GM12878 (cell line): ENCODE measurements at regions not wholly inside any gene's neighbourhood (a gene's known extent, or its start where the extent isn't known, plus 50 kb on each side); places are given as distances from the start of the nearest gene placed in this dataset.

Source experiments
- ATAC-seq: fragments of 200-7000 bp; cut with Tn5 transposase; 3 replicates; pipeline ENCODE4 v1.9.1; 2020; ENCODE audit warnings: mild to moderate bottlenecking, moderate library complexity
- BruUV-seq: library from RNA; stranded (reverse); fragments of 400-500 nt; replicated peaks from 2 replicates; lab custom pipeline; 2021; lab: Mats Ljungman, UMichigan
- CTCF ChIA-PET: fragments of 300-600 bp; sonication (Branson Sonifier 250); formaldehyde crosslinking; extraction: SDS; loops from one replicate; lab custom pipeline; 2021; ENCODE audit warnings: inconsistent platforms; lab: Yijun Ruan, JAX
- POLR2A ChIA-PET: fragments of 350-600 bp; formaldehyde crosslinking; extraction: SDS; loops from one replicate; lab custom pipeline; 2021; ENCODE audit warnings: inconsistent platforms; lab: Charles Lee
- RAD21 ChIA-PET: fragments of 300-600 bp; sonication (Branson Sonifier 250); formaldehyde crosslinking; loops from one replicate; lab custom pipeline; 2023; ENCODE audit warnings: antibody characterized with exemption; ENCODE audit not compliant: unreplicated experiment; lab: Charles Lee
- SMC1A ChIA-PET: fragments of 300-600 bp; sonication (Branson Sonifier 250); formaldehyde crosslinking; loops from one replicate; lab custom pipeline; 2023; ENCODE audit not compliant: unreplicated experiment, uncharacterized antibody; lab: Charles Lee
- DNase-seq: peaks from one replicate; pipeline ENCODE4 v3.0.0-alpha.2; 2011; ENCODE audit warnings: low read depth, low spot score
- FAIRE-seq: peaks from 3 replicates; lab custom pipeline; 2011; peaks lifted over from hg19 to GRCh38; lab: Jason Lieb, UNC
- H2AFZ ChIP-seq: 2 replicates; pipeline ENCODE4 v1.6.0; 2011; ENCODE audit warnings: low read depth, low read length, control low read depth; ENCODE audit not compliant: control insufficient read depth
- H3K27ac ChIP-seq: 2 replicates; pipeline ENCODE4 v1.5.1; 2011; ENCODE audit warnings: control low read depth; ENCODE audit not compliant: control insufficient read depth, insufficient read depth
- H3K27me3 ChIP-seq, 2 experiments: replicated peaks in 1 of 2; 2 replicates each; pipeline versions ENCODE4 v1.6.0 to v1.6.1; 2011; ENCODE audit warnings: low read length in 1 of 2; ENCODE audit not compliant: control insufficient read depth in 2 of 2, insufficient read depth in 2 of 2
- H3K36me3 ChIP-seq, 2 experiments: 2 replicates each; pipeline ENCODE4 v1.5.1; 2011; ENCODE audit warnings: low read length in 1 of 2; ENCODE audit not compliant: control insufficient read depth in 2 of 2, insufficient read depth in 2 of 2
- H3K4me1 ChIP-seq: 2 replicates; pipeline ENCODE4 v1.6.1; 2011; ENCODE audit warnings: mild to moderate bottlenecking, low read length, moderate library complexity, mixed read lengths; ENCODE audit not compliant: control insufficient read depth, insufficient read depth
- H3K4me2 ChIP-seq: 2 replicates; pipeline ENCODE4 v1.6.0; 2011; ENCODE audit warnings: control low read depth; ENCODE audit not compliant: control insufficient read depth, insufficient read depth
- H3K4me3 ChIP-seq: fragments of 200-600 bp; sonication (generic); 2 replicates; pipeline ENCODE4 v1.5.1; 2016
- H3K79me2 ChIP-seq: 2 replicates; pipeline ENCODE4 v1.6.0; 2011; ENCODE audit warnings: low read length; ENCODE audit not compliant: control insufficient read depth, insufficient read depth
- H3K9ac ChIP-seq: 2 replicates; pipeline ENCODE4 v1.8.0; 2011; ENCODE audit warnings: low read length, control low read depth, mixed read lengths; ENCODE audit not compliant: control insufficient read depth, insufficient read depth
- H3K9me3 ChIP-seq: replicated peaks from 3 replicates; pipeline ENCODE4 v1.5.1; 2011; ENCODE audit warnings: mild to moderate bottlenecking, low read length; ENCODE audit not compliant: control insufficient read depth, insufficient read depth
- H4K20me1 ChIP-seq: 2 replicates; pipeline ENCODE4 v1.6.0; 2011; ENCODE audit not compliant: control insufficient read depth, insufficient read depth
- ASH2L ChIP-seq: fragments of 300-600, 200-600 bp; sonication (generic); IDR thresholded peaks from 2 replicates; pipeline ENCODE4 v1.6.1; 2017; ENCODE audit warnings: low read depth, mild to moderate bottlenecking, borderline replicate concordance
- CHD2 ChIP-seq: IDR thresholded peaks from 2 replicates; pipeline ENCODE4 v1.6.1; 2011; ENCODE audit warnings: low read depth, low read length, improper control_type of control experiment, borderline replicate concordance
- ESRRA ChIP-seq: IDR thresholded peaks from 2 replicates; pipeline ENCODE4 v1.6.1; 2012; ENCODE audit warnings: mild to moderate bottlenecking, low read length, improper control_type of control experiment
- PKNOX1 ChIP-seq: fragments of 450-650 bp; IDR thresholded peaks from 2 replicates; pipeline ENCODE4 v1.6.1; 2016; ENCODE audit warnings: mild to moderate bottlenecking
- TCF3 ChIP-seq: IDR thresholded peaks from 2 replicates; pipeline ENCODE4 v1.6.1; 2012; ENCODE audit warnings: low read depth, mild to moderate bottlenecking, low read length, borderline replicate concordance; ENCODE audit not compliant: insufficient read depth
- USF2 ChIP-seq: IDR thresholded peaks from 2 replicates; pipeline ENCODE4 v1.6.1; 2011; ENCODE audit warnings: low read depth, low read length, improper control_type of control experiment, borderline replicate concordance
- ZBTB11 ChIP-seq: fragments of 450-650 bp; formaldehyde crosslinking; IDR thresholded peaks from 2 replicates; pipeline ENCODE4 v1.5.0; 2022; ENCODE audit warnings: mild to moderate bottlenecking, missing genetic modification characterization
- WGBS: methylation state at CpG from one replicate; pipeline ENCODE4 v1.1.6; 2016; ENCODE audit warnings: low lambda C conversion rate; ENCODE audit not compliant: insufficient replicate concordance, insufficient coverage; ENCODE audit errors: missing lambda C conversion rate; 5-methylcytosine and 5-hydroxymethylcytosine counted together
- in situ Hi-C: fragments of 300-500 bp; cut with MboI; formaldehyde crosslinking; loops from 9 replicates; pipeline ENCODE4 v1.14.3; 2018; ENCODE audit warnings: mixed read lengths
- intact Hi-C: fragments of 100-400 bp; cut with micrococcal nuclease; formaldehyde crosslinking; loops from one replicate; pipeline ENCODE4 v1.14.2; 2022; ENCODE audit not compliant: unreplicated experiment
- TF ChIP-seq, protein P1 (sequence below): fragments of 450-650 bp; IDR thresholded peaks from 2 replicates; pipeline ENCODE4 v1.6.1; 2017; ENCODE audit warnings: mild to moderate bottlenecking

DNA sequence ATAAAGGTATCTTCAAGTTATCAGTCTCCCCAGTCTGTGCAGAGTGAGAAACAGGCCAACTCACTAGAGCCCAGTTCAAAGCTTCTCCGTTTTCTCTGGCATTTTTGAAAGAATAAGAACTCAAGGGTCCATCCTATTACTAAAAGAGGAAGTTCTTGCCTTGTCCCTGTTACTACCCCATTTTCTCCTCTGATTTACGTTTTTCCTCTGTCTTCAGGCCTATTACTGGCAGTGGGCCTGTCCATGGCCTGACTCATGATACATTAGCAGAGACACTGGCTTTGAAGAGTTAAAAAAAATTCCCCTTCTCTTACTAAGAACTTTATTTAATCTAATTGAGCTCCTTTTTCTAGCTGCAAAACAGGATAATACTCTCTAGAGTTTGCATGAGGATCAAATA, 624.0 kb upstream of the KLF4 start:
- H2AFZ ChIP-seq, result no peak overlapping the region
- no peak overlapping the region for H3K27ac ChIP-seq
- TF ChIP-seq USF2, result no peak

GRCh38 chr9:108109927-108110690, 620.5 kb upstream of the KLF4 start:
- CTCF ChIA-PET, result no interaction called here
- Histone ChIP-seq H3K79me2 (no peaks in the 10 kb centered on the region), H3K27me3 (no peaks in the 10 kb centered on the region), H3K9me3 (no peaks in the 10 kb centered on the region), H3K4me3 (no peak overlapping the region), H3K4me1 (no peaks in the 10 kb centered on the region), H4K20me1 (no peaks in the 10 kb centered on the region), H3K27ac (no peak overlapping the region), H2AFZ (no peak overlapping the region), H3K36me3 (no peaks in the 10 kb centered on the region), H3K9ac (no peak overlapping the region), H3K4me2 (no peak overlapping the region)
- RAD21 ChIA-PET, result no interaction called here
- BruUV-seq, result no TSS peak
- ATAC-seq, result no peak
- intact Hi-C loops (no loop called here), in situ Hi-C loops (no loop called here)
- no peak for FAIRE-seq
- SMC1A ChIA-PET, result no interaction called here
- POLR2A ChIA-PET, result no interaction called here
- DNase-seq, result no peak
- WGBS, result 18% methylated on average over 5 of the region's 5 CpGs
- TF ChIP-seq ZBTB11 (CRISPR knock-in tag), result no peak
- TF ChIP-seq TCF3, result no peak
- no peak for TF ChIP-seq ASH2L
- TF ChIP-seq PKNOX1, result no peak
- TF ChIP-seq, protein P1, sequence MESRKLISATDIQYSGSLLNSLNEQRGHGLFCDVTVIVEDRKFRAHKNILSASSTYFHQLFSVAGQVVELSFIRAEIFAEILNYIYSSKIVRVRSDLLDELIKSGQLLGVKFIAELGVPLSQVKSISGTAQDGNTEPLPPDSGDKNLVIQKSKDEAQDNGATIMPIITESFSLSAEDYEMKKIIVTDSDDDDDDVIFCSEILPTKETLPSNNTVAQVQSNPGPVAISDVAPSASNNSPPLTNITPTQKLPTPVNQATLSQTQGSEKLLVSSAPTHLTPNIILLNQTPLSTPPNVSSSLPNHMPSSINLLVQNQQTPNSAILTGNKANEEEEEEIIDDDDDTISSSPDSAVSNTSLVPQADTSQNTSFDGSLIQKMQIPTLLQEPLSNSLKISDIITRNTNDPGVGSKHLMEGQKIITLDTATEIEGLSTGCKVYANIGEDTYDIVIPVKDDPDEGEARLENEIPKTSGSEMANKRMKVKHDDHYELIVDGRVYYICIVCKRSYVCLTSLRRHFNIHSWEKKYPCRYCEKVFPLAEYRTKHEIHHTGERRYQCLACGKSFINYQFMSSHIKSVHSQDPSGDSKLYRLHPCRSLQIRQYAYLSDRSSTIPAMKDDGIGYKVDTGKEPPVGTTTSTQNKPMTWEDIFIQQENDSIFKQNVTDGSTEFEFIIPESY, result no peak
- no peak for TF ChIP-seq ESRRA
- no peak for TF ChIP-seq CHD2

More for the DNA sequence above, 624.0 kb upstream of the KLF4 start:
- H3K9me3 ChIP-seq, result no peaks in the 10 kb centered on the region; the same call in 2 of the 3 replicates
- in situ Hi-C loops (no loop called here), intact Hi-C loops (no loop called here)
- no peak overlapping the region for H3K4me2 ChIP-seq
- H3K4me1 ChIP-seq, result no peaks in the 10 kb centered on the region
- FAIRE-seq, result no peak
- no peak overlapping the region for H3K4me3 ChIP-seq
- ChIA-PET CTCF (no interaction called here), SMC1A (no interaction called here), RAD21 (no interaction called here), POLR2A (no interaction called here)
- WGBS, result 0% methylated on average over 2 of the region's 2 CpGs
- H3K9ac ChIP-seq, result no peak overlapping the region
- H3K79me2 ChIP-seq, result no peaks in the 10 kb centered on the region
- no peaks in the 10 kb centered on the region for H4K20me1 ChIP-seq
- H3K27me3 ChIP-seq, result no peaks in the 10 kb centered on the region
- DNase-seq, result no peak
- no peak for ATAC-seq
- no peaks in the 10 kb centered on the region for H3K36me3 ChIP-seq
- no TSS peak for BruUV-seq
